Neuron (in vitro differentiated cells): ENCODE measurements at regions not wholly inside any gene's neighbourhood (a gene's known extent, or its start where the extent isn't known, plus 50 kb on each side); places are given as distances from the start of the nearest gene placed in this dataset.
"Not testable (repeated sequence)": the region's sequence is repeated elsewhere in the genome, so short reads cannot be mapped to it uniquely, and the experiment has no call there.

Source experiments
- H2AFZ ChIP-seq: one replicate; pipeline ENCODE4 v1.6.1; 2013; ENCODE audit warnings: low read depth, mild to moderate bottlenecking, inconsistent platforms, low read length, moderate library complexity
- H3K27me3 ChIP-seq: one replicate; pipeline ENCODE4 v1.6.1; 2013; ENCODE audit warnings: low read length; ENCODE audit not compliant: insufficient read depth
- H3K36me3 ChIP-seq: one replicate; pipeline ENCODE4 v1.6.1; 2013; ENCODE audit warnings: low read length; ENCODE audit not compliant: insufficient read depth
- H3K4me1 ChIP-seq: one replicate; pipeline ENCODE4 v1.6.1; 2013; ENCODE audit warnings: low read length; ENCODE audit not compliant: insufficient read depth
- H3K4me3 ChIP-seq: 2 replicates; pipeline ENCODE4 v1.5.1; 2013; ENCODE audit warnings: mild to moderate bottlenecking, low read length, moderate library complexity
- H3K9me3 ChIP-seq: one replicate; pipeline ENCODE4 v1.6.1; 2013; ENCODE audit warnings: low read length

GRCh38 chr7:93728292-93728691, 153.8 kb upstream of the CALCR start:
- H3K4me1 ChIP-seq, result no peaks in the 10 kb centered on the region
- no peaks in the 10 kb centered on the region for H3K9me3 ChIP-seq

GRCh38 chr7:93725954-93726353, 151.4 kb upstream of the CALCR start:
- H2AFZ ChIP-seq, result no peak overlapping the region
- H3K36me3 ChIP-seq, result no peaks in the 10 kb centered on the region
- H3K9me3 ChIP-seq, result no peaks in the 10 kb centered on the region
- H3K4me3 ChIP-seq, result no peak overlapping the region
- no peaks in the 10 kb centered on the region for H3K4me1 ChIP-seq
- H3K27me3 ChIP-seq, result no peaks in the 10 kb centered on the region

More at GRCh38 chr7:93728292-93728691, 153.8 kb upstream of the CALCR start:
- H3K27me3 ChIP-seq, result no peaks in the 10 kb centered on the region
- H3K36me3 ChIP-seq, result no peaks in the 10 kb centered on the region
- H2AFZ ChIP-seq, result no peak overlapping the region
- no peak overlapping the region for H3K4me3 ChIP-seq

GRCh38 chr7:93723424-93724124, 149.1 kb upstream of the CALCR start:
- Histone ChIP-seq H3K36me3 (no peaks in the 10 kb centered on the region), H3K4me1 (no peaks in the 10 kb centered on the region), H3K27me3 (no peaks in the 10 kb centered on the region), H3K4me3 (no peak overlapping the region), H3K9me3 (no peaks in the 10 kb centered on the region), H2AFZ (no peak overlapping the region)

- H3K27me3 ChIP-seq, result no peaks in the 10 kb centered on the region
- no peaks in the 10 kb centered on the region for H3K9me3 ChIP-seq
- H2AFZ ChIP-seq, result no peak overlapping the region
- no peak overlapping the region for H3K4me3 ChIP-seq
- H3K36me3 ChIP-seq, result no peaks in the 10 kb centered on the region
- H3K4me1 ChIP-seq, result no peaks in the 10 kb centered on the region
Observed at GRCh38 chr7:93720106-93720505, 145.6 kb upstream of the CALCR start.

- Histone ChIP-seq H3K4me3 (no peak overlapping the region), H3K4me1 (no peaks in the 10 kb centered on the region), H3K36me3 (no peaks in the 10 kb centered on the region), H3K27me3 (no peaks in the 10 kb centered on the region), H2AFZ (no peak overlapping the region), H3K9me3 (no peaks in the 10 kb centered on the region)
Observed at GRCh38 chr7:93719546-93719945, 145.0 kb upstream of the CALCR start.

GRCh38 chr7:93717217-93717900, 142.8 kb upstream of the CALCR start:
- Histone ChIP-seq H3K4me1 (no peaks in the 10 kb centered on the region), H2AFZ (no peak overlapping the region), H3K9me3 (no peaks in the 10 kb centered on the region), H3K4me3 (no peak overlapping the region), H3K27me3 (no peaks in the 10 kb centered on the region), H3K36me3 (no peaks in the 10 kb centered on the region)

GRCh38 chr7:93715234-93715633, 140.7 kb upstream of the CALCR start:
- H3K9me3 ChIP-seq, result no peaks in the 10 kb centered on the region
- no peaks in the 10 kb centered on the region for H3K4me1 ChIP-seq
- H2AFZ ChIP-seq, result no peak overlapping the region
- H3K36me3 ChIP-seq, result no peaks in the 10 kb centered on the region
- no peak overlapping the region for H3K4me3 ChIP-seq
- H3K27me3 ChIP-seq, result no peaks in the 10 kb centered on the region

- Histone ChIP-seq H3K27me3 (no peaks in the 10 kb centered on the region), H2AFZ (no peak overlapping the region), H3K4me3 (no peak overlapping the region), H3K36me3 (no peaks in the 10 kb centered on the region), H3K9me3 (no peaks in the 10 kb centered on the region), H3K4me1 (no peaks in the 10 kb centered on the region)
Observed at GRCh38 chr7:93711926-93712325, 137.4 kb upstream of the CALCR start.

- not testable (repeated sequence) for H3K4me1 ChIP-seq, H3K27me3 ChIP-seq, H3K36me3 ChIP-seq, H3K4me3 ChIP-seq, H3K9me3 ChIP-seq, H2AFZ ChIP-seq
Observed at GRCh38 chr7:93708255-93708654, 133.7 kb upstream of the CALCR start.

- Histone ChIP-seq H2AFZ (no peak overlapping the region), H3K4me1 (no peaks in the 10 kb centered on the region), H3K9me3 (no peaks in the 10 kb centered on the region), H3K36me3 (no peaks in the 10 kb centered on the region), H3K27me3 (no peaks in the 10 kb centered on the region), H3K4me3 (no peak overlapping the region)
Observed at GRCh38 chr7:93707249-93707648, 132.7 kb upstream of the CALCR start.

GRCh38 chr7:93706162-93706561, 131.6 kb upstream of the CALCR start:
- not testable (repeated sequence) for H3K4me1 ChIP-seq, H2AFZ ChIP-seq, H3K4me3 ChIP-seq, H3K9me3 ChIP-seq, H3K36me3 ChIP-seq, H3K27me3 ChIP-seq

GRCh38 chr7:93704217-93704616, 129.7 kb upstream of the CALCR start:
- H3K4me3 ChIP-seq, result no peak overlapping the region

GRCh38 chr7:93697901-93698300, 123.4 kb upstream of the CALCR start:
- Histone ChIP-seq H3K4me1 (no peaks in the 10 kb centered on the region), H3K4me3 (no peak overlapping the region), H3K36me3 (no peaks in the 10 kb centered on the region), H3K9me3 (no peaks in the 10 kb centered on the region), H2AFZ (no peak overlapping the region), H3K27me3 (no peaks in the 10 kb centered on the region)

More at GRCh38 chr7:93704217-93704616, 129.7 kb upstream of the CALCR start:
- H3K4me1 ChIP-seq, result no peaks in the 10 kb centered on the region
- H2AFZ ChIP-seq, result no peak overlapping the region
- H3K27me3 ChIP-seq, result no peaks in the 10 kb centered on the region
- no peaks in the 10 kb centered on the region for H3K9me3 ChIP-seq
- no peaks in the 10 kb centered on the region for H3K36me3 ChIP-seq

GRCh38 chr7:93693796-93694195, 119.3 kb upstream of the CALCR start:
- no peak overlapping the region for H2AFZ ChIP-seq
- no peaks in the 10 kb centered on the region for H3K27me3 ChIP-seq
- H3K4me3 ChIP-seq, result no peak overlapping the region
- no peaks in the 10 kb centered on the region for H3K9me3 ChIP-seq
- no peaks in the 10 kb centered on the region for H3K36me3 ChIP-seq
- H3K4me1 ChIP-seq, result peaks cover 7% of the 10 kb centered on the region
